OCI-LY3 (cell line): ENCODE measurements at regions not wholly inside any gene's neighbourhood (a gene's known extent, or its start where the extent isn't known, plus 50 kb on each side); places are given as distances from the start of the nearest gene placed in this dataset.

Experiments used
- CTCF ChIP-seq: fragments of 200-600, 300-600 bp; sonication (generic); IDR thresholded peaks from 2 replicates; pipeline ENCODE4 v1.5.1; 2014; ENCODE audit warnings: antibody characterized with exemption, low read length, low read depth
- EZH2phosphoT487 ChIP-seq: fragments of 200-600 bp; shearing (Covaris generic); IDR thresholded peaks from 2 replicates; pipeline ENCODE4 v1.6.1; 2018; ENCODE audit warnings: antibody characterized with exemption, mixed run types, low read depth

- no peak for TF ChIP-seq CTCF
- TF ChIP-seq EZH2phosphoT487: no peak
These were observed 189.1 kb upstream of the TCF21 start for GRCh38 chr6:133699741-133700385.
